HG02938 (cell line): ENCODE measurements at regions not wholly inside any gene's neighbourhood (a gene's known extent, or its start where the extent isn't known, plus 50 kb on each side); places are given as distances from the start of the nearest gene placed in this dataset.
A peak's percentile ranks its signal among the peaks of the same experiment; 100 is the strongest.
"Not testable (repeated sequence)": the region's sequence is repeated elsewhere in the genome, so short reads cannot be mapped to it uniquely, and the experiment has no call there.

Experiments used
- ATAC-seq: cut with Tn5 transposase; IDR thresholded peaks from one replicate; pipeline ENCODE4 v1.9.1; 2021; ENCODE audit warnings: mild to moderate bottlenecking, moderate library complexity; ENCODE audit not compliant: unreplicated experiment

- no peak for ATAC-seq
These were observed 202.1 kb upstream of the SMIM30 start for GRCh38 chr7:113320419-113320818.

- ATAC-seq = no peak
These were observed 196.2 kb upstream of the SMIM30 start for GRCh38 chr7:113314594-113314993.

GRCh38 chr7:113308399-113308798 is 190.0 kb upstream of the SMIM30 start:
- ATAC-seq = no peak

GRCh38 chr7:113307147-113307546 is 188.8 kb upstream of the SMIM30 start:
- ATAC-seq = no peak

- ATAC-seq = no peak
These were observed 187.9 kb upstream of the SMIM30 start for GRCh38 chr7:113306302-113306701.

GRCh38 chr7:113304104-113304503 is 185.8 kb upstream of the SMIM30 start:
- ATAC-seq = no peak

- ATAC-seq = not testable (repeated sequence)
These were observed 185.0 kb upstream of the SMIM30 start for GRCh38 chr7:113303388-113303787.

- ATAC-seq = no peak
These were observed 183.6 kb upstream of the SMIM30 start for GRCh38 chr7:113301983-113302382.

GRCh38 chr7:113301141-113301540 is 182.8 kb upstream of the SMIM30 start:
- ATAC-seq = no peak

- ATAC-seq = no peak
These were observed 181.4 kb upstream of the SMIM30 start for GRCh38 chr7:113299748-113300147.

GRCh38 chr7:113298501-113298900 is 180.1 kb upstream of the SMIM30 start:
- no peak for ATAC-seq

GRCh38 chr7:113294750-113295149 is 176.4 kb upstream of the SMIM30 start:
- ATAC-seq = no peak

- no peak for ATAC-seq
These were observed 173.8 kb upstream of the SMIM30 start for GRCh38 chr7:113292105-113292504.

- ATAC-seq = no peak
These were observed 172.7 kb upstream of the SMIM30 start for GRCh38 chr7:113291058-113291457.

GRCh38 chr7:113289140-113289740 is 170.9 kb upstream of the SMIM30 start:
- no peak for ATAC-seq

GRCh38 chr7:113285411-113285810 is 167.1 kb upstream of the SMIM30 start:
- no peak for ATAC-seq

GRCh38 chr7:113283861-113284260 is 165.5 kb upstream of the SMIM30 start:
- no peak for ATAC-seq

- ATAC-seq = peak; percentile 48
These were observed 164.5 kb upstream of the SMIM30 start for GRCh38 chr7:113282875-113283274.

GRCh38 chr7:113281223-113281622 is 162.9 kb upstream of the SMIM30 start:
- no peak for ATAC-seq

GRCh38 chr7:113279256-113279655 is 160.9 kb upstream of the SMIM30 start:
- no peak for ATAC-seq

- ATAC-seq = no peak
These were observed 152.4 kb upstream of the SMIM30 start for GRCh38 chr7:113270790-113271189.

GRCh38 chr7:113269592-113269991 is 151.2 kb upstream of the SMIM30 start:
- not testable (repeated sequence) for ATAC-seq

- no peak for ATAC-seq
These were observed 150.4 kb upstream of the SMIM30 start for GRCh38 chr7:113268757-113269156.
